DOHH2 (cell line): ENCODE measurements at regions not wholly inside any gene's neighbourhood (a gene's known extent, or its start where the extent isn't known, plus 50 kb on each side); places are given as distances from the start of the nearest gene placed in this dataset.

ENCODE experiments used
- H3F3A ChIP-seq: fragments of 200-600 bp; sonication (generic), shearing (Covaris generic); 2 replicates; pipeline ENCODE4 v1.6.0; 2016; ENCODE audit warnings: antibody characterized with exemption, mild to moderate bottlenecking; ENCODE audit not compliant: control insufficient read depth, insufficient read depth
- H3K27ac ChIP-seq: fragments of 200-600 bp; sonication (generic); 2 replicates; pipeline ENCODE4 v1.5.1; 2014; ENCODE audit warnings: low read depth, mild to moderate bottlenecking, low read length, moderate library complexity
- H3K27me3 ChIP-seq: fragments of 200-600 bp; sonication (generic); 2 replicates; pipeline ENCODE4 v1.6.1; 2014; ENCODE audit warnings: mild to moderate bottlenecking, low read length, mixed read lengths; ENCODE audit not compliant: control insufficient read depth
- H3K36me3 ChIP-seq: fragments of 200-600 bp; sonication (generic); 2 replicates; pipeline ENCODE4 v1.6.1; 2014; ENCODE audit warnings: mild to moderate bottlenecking, low read length, moderate library complexity, mixed read lengths; ENCODE audit not compliant: control insufficient read depth
- H3K4me1 ChIP-seq: fragments of 200-600 bp; sonication (generic); 2 replicates; pipeline ENCODE4 v1.6.1; 2014; ENCODE audit warnings: mild to moderate bottlenecking, low read length, mixed read lengths; ENCODE audit not compliant: control insufficient read depth
- H3K4me2 ChIP-seq: fragments of 200-600 bp; sonication (generic); 2 replicates; pipeline ENCODE4 v1.6.0; 2014; ENCODE audit warnings: mild to moderate bottlenecking, low read length, moderate library complexity
- H3K4me3 ChIP-seq: fragments of 200-600 bp; sonication (generic); 2 replicates; pipeline ENCODE4 v1.5.1; 2014; ENCODE audit warnings: mild to moderate bottlenecking, low read length, mixed read lengths
- H3K79me2 ChIP-seq: fragments of 200-600 bp; sonication (generic); 2 replicates; pipeline ENCODE4 v1.6.1; 2014; ENCODE audit warnings: mild to moderate bottlenecking, low read length, mixed read lengths; ENCODE audit not compliant: control insufficient read depth
- H3K9me2 ChIP-seq: fragments of 200-600 bp; sonication (generic); replicated peaks from 2 replicates; pipeline ENCODE4 v1.6.1; 2014; ENCODE audit warnings: mild to moderate bottlenecking, low read length, mixed read lengths; ENCODE audit not compliant: control insufficient read depth
- H3K9me3 ChIP-seq: fragments of 200-600 bp; sonication (generic); 2 replicates; pipeline ENCODE4 v1.6.1; 2014; ENCODE audit warnings: antibody characterized with exemption, low read length, mixed read lengths; ENCODE audit not compliant: control insufficient read depth, insufficient read depth
- H4K20me1 ChIP-seq: fragments of 200-600 bp; sonication (generic); 2 replicates; pipeline ENCODE4 v1.6.0; 2014; ENCODE audit warnings: low read depth, mild to moderate bottlenecking, antibody characterized with exemption, low read length, moderate library complexity; ENCODE audit not compliant: control insufficient read depth, insufficient read depth
- EZH2phosphoT487 ChIP-seq: fragments of 200-600 bp; sonication (generic); IDR thresholded peaks from 2 replicates; pipeline ENCODE4 v1.6.1; 2017; ENCODE audit warnings: borderline replicate concordance, mild to moderate bottlenecking, antibody characterized with exemption, low read length, moderate library complexity, mixed read lengths
- TF ChIP-seq, protein P1 (sequence below): fragments of 200-600 bp; sonication (generic); IDR thresholded peaks from one replicate; pipeline ENCODE4 v1.5.1; 2014; ENCODE audit warnings: antibody characterized with exemption, mild to moderate bottlenecking, low read depth, low read length; ENCODE audit not compliant: poor library complexity, severe bottlenecking

GRCh38 chr10:47101196-47101595 lies 190.0 kb downstream of the PTPN20 start:
- TF ChIP-seq EZH2phosphoT487: no peak
- TF ChIP-seq, protein P1, sequence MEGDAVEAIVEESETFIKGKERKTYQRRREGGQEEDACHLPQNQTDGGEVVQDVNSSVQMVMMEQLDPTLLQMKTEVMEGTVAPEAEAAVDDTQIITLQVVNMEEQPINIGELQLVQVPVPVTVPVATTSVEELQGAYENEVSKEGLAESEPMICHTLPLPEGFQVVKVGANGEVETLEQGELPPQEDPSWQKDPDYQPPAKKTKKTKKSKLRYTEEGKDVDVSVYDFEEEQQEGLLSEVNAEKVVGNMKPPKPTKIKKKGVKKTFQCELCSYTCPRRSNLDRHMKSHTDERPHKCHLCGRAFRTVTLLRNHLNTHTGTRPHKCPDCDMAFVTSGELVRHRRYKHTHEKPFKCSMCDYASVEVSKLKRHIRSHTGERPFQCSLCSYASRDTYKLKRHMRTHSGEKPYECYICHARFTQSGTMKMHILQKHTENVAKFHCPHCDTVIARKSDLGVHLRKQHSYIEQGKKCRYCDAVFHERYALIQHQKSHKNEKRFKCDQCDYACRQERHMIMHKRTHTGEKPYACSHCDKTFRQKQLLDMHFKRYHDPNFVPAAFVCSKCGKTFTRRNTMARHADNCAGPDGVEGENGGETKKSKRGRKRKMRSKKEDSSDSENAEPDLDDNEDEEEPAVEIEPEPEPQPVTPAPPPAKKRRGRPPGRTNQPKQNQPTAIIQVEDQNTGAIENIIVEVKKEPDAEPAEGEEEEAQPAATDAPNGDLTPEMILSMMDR: no peak
- Histone ChIP-seq H4K20me1 (no peaks in the 10 kb centered on the region), H3F3A (no peaks in the 10 kb centered on the region), H3K4me1 (no peaks in the 10 kb centered on the region), H3K27ac (no peak overlapping the region), H3K9me3 (no peaks in the 10 kb centered on the region), H3K9me2 (no peaks in the 10 kb centered on the region), H3K36me3 (no peaks in the 10 kb centered on the region), H3K4me3 (no peak overlapping the region), H3K4me2 (no peak overlapping the region), H3K79me2 (no peaks in the 10 kb centered on the region), H3K27me3 (no peaks in the 10 kb centered on the region)

DNA sequence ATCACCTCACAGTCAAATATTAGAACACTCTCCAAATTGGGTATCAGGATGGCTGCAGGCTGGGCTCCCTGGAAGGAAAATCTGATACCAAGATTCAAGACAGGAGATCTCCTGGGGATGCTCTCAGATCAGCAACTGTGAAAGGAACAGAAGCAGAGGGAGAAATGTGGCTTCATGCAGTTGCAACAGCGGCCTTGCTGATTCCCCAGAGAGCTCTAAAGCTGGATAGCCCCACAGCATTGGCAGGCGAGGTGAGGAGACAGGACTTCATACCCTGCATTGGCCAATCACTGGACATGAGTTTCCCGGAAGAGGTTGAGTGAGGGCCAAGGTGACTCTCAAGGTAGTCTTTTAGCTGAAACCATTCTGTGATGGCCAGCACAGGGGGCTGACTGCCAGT lies 190.6 kb downstream of the PTPN20 start:
- Histone ChIP-seq H4K20me1 (no peaks in the 10 kb centered on the region), H3K4me3 (no peak overlapping the region), H3K4me2 (no peak overlapping the region), H3K4me1 (no peaks in the 10 kb centered on the region), H3K9me3 (no peaks in the 10 kb centered on the region), H3F3A (no peaks in the 10 kb centered on the region), H3K27ac (no peak overlapping the region), H3K36me3 (no peaks in the 10 kb centered on the region), H3K27me3 (no peaks in the 10 kb centered on the region), H3K9me2 (no peaks in the 10 kb centered on the region), H3K79me2 (no peaks in the 10 kb centered on the region)
- no peak for TF ChIP-seq EZH2phosphoT487
- TF ChIP-seq, protein P1: no peak

DNA sequence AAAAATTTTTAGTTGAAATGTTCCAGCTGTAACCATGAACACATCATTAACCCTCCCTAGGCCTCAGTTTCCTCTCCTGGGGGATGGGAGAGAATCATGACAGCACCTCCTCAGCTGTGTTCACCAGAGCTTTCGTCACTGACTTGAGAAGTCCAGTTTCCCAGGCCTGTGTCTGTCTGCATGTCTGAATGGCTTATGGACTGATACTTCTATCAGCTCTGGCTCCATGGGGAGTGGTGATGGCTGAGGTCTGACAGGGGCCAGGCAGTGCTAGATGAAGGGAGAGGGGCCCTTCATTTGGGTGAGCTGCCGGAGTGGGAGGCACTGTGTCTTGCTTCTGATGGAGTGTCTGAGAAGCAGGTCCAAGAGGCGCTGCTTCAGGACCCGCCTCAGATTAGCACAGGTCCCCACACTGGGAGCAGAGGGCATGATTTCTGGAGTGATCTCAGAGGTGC lies 192.9 kb downstream of the PTPN20 start:
- no peak overlapping the region for H3K4me2 ChIP-seq
- no peaks in the 10 kb centered on the region for H3K9me3 ChIP-seq
- H4K20me1 ChIP-seq: no peaks in the 10 kb centered on the region
- TF ChIP-seq EZH2phosphoT487: no peak
- no peaks in the 10 kb centered on the region for H3K79me2 ChIP-seq
- H3K4me3 ChIP-seq: no peak overlapping the region
- H3K27me3 ChIP-seq: no peaks in the 10 kb centered on the region
- H3K36me3 ChIP-seq: no peaks in the 10 kb centered on the region
- H3K9me2 ChIP-seq: no peaks in the 10 kb centered on the region
- no peaks in the 10 kb centered on the region for H3K4me1 ChIP-seq
- H3K27ac ChIP-seq: no peak overlapping the region
- H3F3A ChIP-seq: no peaks in the 10 kb centered on the region

DNA sequence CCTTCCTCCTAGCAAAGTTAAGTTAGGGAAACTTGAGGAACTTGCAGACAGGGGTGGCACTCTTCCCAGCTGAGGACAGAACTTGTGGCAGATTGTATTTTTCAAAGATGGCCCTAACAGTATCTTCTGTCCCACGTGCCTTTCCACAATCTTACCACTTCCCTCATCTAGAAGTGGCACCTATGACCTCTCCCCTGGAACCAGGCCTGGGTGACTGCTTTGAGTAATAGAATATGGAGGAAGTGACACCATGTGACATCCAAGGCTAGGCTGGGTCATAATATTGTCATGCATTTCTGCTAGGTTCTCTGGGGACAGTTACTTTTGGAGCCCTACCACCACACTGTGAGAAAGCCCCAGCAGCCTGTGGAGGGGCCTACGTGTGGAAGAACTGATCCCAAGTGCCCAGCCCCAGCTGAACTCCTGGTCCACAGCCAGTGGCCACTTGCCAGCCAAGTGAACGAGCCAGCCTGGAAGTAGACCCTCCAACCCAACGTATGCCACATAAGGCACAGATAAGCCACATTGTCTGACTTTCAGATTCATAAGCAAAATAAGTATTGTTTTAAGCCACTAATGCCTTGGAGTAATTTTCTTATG lies 193.7 kb downstream of the PTPN20 start:
- no peaks in the 10 kb centered on the region for H3K36me3 ChIP-seq
- H3K79me2 ChIP-seq: no peaks in the 10 kb centered on the region
- H3K9me2 ChIP-seq: no peaks in the 10 kb centered on the region
- no peak overlapping the region for H3K27ac ChIP-seq
- TF ChIP-seq, protein P1: no peak
- no peak for TF ChIP-seq EZH2phosphoT487
- H3F3A ChIP-seq: no peaks in the 10 kb centered on the region
- no peaks in the 10 kb centered on the region for H3K27me3 ChIP-seq
- H3K9me3 ChIP-seq: no peaks in the 10 kb centered on the region
- H3K4me1 ChIP-seq: no peaks in the 10 kb centered on the region
- H4K20me1 ChIP-seq: no peaks in the 10 kb centered on the region
- H3K4me2 ChIP-seq: no peak overlapping the region
- H3K4me3 ChIP-seq: no peak overlapping the region
